ENCODE measurements at regions not wholly inside any gene's neighbourhood (a gene's known extent, or its start where the extent isn't known, plus 50 kb on each side); places are given as distances from the start of the nearest gene placed in this dataset.

- TF ChIP-seq, protein P1, sequence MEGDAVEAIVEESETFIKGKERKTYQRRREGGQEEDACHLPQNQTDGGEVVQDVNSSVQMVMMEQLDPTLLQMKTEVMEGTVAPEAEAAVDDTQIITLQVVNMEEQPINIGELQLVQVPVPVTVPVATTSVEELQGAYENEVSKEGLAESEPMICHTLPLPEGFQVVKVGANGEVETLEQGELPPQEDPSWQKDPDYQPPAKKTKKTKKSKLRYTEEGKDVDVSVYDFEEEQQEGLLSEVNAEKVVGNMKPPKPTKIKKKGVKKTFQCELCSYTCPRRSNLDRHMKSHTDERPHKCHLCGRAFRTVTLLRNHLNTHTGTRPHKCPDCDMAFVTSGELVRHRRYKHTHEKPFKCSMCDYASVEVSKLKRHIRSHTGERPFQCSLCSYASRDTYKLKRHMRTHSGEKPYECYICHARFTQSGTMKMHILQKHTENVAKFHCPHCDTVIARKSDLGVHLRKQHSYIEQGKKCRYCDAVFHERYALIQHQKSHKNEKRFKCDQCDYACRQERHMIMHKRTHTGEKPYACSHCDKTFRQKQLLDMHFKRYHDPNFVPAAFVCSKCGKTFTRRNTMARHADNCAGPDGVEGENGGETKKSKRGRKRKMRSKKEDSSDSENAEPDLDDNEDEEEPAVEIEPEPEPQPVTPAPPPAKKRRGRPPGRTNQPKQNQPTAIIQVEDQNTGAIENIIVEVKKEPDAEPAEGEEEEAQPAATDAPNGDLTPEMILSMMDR (IDR thresholded peaks at IDR 0.05; ENCODE audit: low read depth, low read length): no peak
- no peak for TF ChIP-seq POLR2A (IDR thresholded peaks at IDR 0.05; ENCODE audit: extremely low read depth, insufficient read length)
Measured at GRCh38 chr5:61842840-61843239, 463.2 kb upstream of the KIF2A start.

Data from NB4 (cell line).